GM18861 (cell line): ENCODE measurements at regions not wholly inside any gene's neighbourhood (a gene's known extent, or its start where the extent isn't known, plus 50 kb on each side); places are given as distances from the start of the nearest gene placed in this dataset.

Source experiments
- ATAC-seq: cut with Tn5 transposase; IDR thresholded peaks from one replicate; pipeline ENCODE4 v1.9.1; 2021; ENCODE audit not compliant: unreplicated experiment

GRCh38 chr3:18837137-18837755 is 311.1 kb upstream of the KCNH8 start:
- ATAC-seq = no peak

DNA sequence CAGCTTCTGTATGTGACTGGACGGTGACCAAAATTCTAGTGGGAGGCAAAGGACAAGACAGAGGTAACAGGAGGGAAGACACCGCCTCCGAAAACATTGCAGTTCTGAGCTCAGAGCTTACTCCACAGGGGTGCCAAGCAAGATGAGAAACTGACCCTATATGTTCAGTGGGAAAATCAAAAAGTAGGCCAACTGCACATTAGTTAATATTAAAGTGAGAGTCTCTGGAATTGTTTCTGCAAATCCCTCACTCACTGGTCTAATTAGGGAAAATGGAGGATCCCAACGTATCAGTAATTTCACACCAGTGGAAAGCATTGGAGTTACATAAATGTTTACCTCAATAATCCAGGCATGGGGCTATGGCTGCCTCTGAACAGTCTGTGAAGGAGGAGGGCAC is 313.3 kb upstream of the KCNH8 start:
- ATAC-seq = no peak

DNA sequence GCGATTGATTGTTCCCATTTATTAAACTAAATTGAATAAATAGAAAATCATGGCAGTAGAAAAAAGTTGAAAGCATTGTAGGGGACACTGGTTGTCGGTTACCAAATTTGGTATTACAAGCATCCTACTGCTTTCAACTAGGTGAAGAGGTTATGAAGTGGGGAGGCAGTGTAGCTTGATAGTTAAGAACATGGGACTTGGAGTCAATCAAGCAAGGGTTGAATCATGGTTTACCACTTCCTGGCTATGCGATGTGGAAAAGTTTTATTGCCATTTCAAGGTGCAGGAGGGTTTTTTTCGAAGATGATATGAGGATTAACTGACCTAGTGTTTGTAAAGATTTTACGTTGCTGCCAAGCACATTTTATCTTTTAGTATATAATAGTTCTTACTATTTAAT is 318.2 kb upstream of the KCNH8 start:
- no peak for ATAC-seq

DNA sequence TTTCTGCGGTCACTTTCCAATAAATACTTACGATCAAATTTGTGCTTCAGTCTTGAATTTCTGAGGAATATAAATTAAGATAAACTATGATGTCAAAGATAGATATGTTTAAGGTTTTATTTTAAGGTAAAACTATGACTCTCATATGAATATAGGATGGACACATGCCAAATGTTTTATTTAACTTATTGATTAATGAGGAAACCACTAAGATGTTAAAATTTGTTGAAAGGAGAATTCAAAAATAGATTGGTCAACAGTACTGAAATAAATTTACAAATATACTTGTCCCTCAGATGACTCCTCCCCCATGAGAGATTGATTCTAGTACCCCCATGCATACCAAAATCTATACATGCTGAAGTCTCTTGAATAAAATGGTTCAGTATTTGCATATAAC is 319.7 kb upstream of the KCNH8 start:
- no peak for ATAC-seq

DNA sequence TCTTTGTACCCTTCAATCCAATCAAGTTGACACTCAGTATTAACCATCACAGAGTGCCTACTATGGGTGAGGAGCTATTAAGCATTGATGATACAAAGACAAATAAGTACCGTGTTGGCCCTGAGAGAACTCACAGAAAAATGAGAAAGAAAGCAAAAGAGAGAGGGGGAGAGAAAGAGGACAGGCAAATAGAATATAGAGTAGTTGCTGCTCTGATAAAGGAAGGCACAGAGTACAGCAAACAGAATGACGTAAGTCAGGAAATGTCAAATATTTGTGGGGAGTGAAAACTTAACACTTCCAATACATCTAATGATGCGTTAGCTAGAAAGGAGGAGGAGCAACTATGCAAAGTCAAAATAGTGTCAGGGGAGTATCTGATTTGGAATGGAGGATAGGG is 320.6 kb upstream of the KCNH8 start:
- no peak for ATAC-seq

DNA sequence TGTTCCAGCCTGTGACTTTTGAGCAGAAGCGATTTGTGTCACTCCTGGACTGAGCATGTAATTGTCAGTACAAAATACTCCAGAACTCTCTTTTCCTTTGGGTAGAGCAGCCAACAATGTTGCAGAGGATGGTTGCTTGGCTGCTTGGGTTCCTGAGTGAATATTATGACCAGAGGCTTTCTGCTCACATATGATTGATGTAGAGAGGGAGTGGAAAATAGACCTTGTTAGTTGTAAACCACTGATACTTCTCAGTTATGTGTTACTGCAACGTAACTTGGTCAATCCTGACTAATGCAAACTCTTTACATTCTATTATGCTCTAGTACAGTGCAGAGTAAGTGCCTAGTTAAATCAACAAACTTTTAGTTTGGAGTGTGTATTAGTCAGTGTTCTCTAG is 322.6 kb upstream of the KCNH8 start:
- ATAC-seq = no peak

DNA sequence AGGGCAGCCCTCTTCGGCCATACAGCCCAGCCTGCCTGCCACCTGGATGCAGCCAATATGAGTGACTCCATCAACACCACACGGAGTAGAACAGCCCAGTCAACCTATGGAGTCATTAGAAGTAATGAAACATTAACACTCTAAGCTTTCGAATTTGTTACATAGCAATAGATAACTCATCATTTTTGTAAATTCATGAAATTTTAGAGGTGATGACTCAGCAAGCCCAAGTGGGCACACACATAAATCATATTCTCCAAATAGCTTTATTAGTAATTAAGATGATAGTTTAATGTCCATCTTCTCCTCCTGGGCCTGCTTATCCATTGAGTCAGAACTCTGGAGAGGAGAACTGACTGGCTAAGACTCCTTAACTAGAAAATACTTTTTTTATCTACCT is 335.0 kb upstream of the KCNH8 start:
- ATAC-seq = no peak

DNA sequence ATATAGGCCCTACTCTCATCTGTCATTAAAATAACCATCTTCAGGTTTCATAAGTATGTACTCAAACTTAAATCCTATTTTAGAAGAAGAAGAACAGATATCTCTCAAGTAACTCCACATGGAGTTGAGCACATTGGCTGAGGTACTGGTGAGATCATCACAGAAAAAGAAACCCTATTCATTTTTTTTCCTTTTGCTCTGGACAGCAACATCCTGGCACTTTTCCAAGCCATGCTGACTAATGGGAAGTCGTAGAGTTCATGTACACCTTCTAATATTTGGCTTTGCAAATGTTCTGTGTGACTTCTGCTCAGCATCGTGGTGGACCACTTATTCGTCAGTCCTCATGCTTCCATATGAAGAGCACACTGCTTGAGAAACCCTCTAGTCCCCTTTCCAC is 336.0 kb upstream of the KCNH8 start:
- ATAC-seq = no peak

DNA sequence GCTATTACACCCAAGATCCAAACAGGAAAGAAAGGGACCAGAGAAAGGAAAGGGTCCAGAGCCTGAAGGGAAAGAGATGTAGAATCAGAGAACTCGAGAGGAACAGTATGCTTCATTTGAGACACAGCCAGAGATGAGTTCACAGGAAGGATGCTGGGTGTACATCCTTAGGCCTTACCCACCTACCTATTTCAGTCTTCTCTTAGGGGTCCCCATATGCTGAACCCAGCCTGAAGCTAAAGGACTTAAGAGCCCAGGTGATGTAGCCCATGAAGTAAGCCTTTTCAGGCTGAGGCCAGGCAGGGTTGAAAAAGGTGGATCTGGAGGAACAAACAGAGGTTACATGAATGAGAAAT is 338.0 kb upstream of the KCNH8 start:
- no peak for ATAC-seq

DNA sequence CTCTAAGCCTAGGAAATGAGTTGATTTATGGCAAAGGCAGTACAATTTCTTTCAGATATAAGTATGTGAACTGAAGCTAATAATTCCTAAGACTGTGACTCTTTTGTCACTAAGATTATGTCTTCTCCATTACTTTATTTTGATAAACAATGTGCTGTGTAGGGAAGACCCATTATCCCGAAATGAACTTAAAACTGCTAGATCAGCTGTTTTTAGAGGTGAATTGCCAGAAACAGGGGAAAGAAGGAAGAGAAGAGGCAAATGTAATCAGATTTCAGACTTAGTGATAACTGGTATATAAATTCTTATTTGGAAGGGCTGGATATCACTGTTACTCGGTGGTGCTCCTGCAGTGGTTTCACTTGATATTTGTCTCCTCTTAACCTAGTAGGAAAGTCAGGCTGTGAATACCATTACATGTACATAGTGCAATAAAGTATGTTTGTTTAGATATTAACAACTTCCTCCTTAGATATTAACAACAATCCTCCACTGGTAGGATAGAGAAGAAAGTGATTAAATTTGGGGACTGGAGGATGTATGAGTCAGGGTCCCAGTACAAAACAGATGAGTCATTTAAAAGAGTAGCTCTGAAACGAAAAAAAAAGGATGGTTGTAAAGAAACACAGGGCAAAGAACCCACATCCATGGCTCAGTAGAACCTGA is 338.5 kb upstream of the KCNH8 start:
- ATAC-seq = no peak

- no peak for ATAC-seq
Observed at GRCh38 chr3:18808429-18808828, 339.9 kb upstream of the KCNH8 start.

DNA sequence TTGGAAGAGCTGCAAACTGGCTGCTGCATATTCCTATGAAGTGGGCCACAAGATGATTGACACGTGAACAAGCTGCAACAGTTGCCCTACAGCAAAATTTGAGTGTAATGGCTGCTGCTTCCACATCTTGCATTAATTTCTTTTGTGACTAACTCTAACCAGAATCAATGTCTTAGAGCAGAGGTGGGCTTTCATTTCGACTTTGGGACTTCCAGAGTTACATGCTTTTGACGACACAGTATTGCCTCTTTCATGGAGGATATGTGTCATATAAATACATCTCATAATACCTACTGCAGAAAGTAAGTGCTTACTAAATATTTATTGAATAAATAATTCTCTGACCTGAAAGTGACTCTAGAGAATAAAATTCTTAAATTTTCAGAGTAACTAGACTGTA is 340.7 kb upstream of the KCNH8 start:
- ATAC-seq = no peak

- ATAC-seq = no peak
Observed at GRCh38 chr3:18806633-18807032, 341.7 kb upstream of the KCNH8 start.

- ATAC-seq = no peak
Observed at GRCh38 chr3:18797378-18797777, 350.9 kb upstream of the KCNH8 start.

DNA sequence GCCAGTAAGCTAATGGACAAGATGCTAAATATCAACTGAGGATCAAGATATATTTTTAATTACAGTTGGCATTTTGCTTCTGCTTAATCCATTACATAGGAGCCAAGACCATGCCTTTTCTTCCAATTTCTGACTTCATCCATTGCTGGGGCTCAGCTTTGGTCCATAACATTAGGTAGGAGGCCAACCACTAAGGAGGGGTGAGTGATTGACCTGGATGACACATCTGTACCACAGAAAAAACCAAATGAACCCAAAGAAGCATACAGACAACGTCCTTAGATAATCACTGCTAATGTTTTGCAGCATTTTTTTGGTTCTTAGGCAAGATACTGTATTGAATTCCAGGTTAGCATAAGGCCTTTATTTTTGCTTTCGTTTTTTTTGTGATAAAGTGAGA is 353.2 kb upstream of the KCNH8 start:
- no peak for ATAC-seq

- ATAC-seq = no peak
Observed at GRCh38 chr3:18791752-18792151, 356.6 kb upstream of the KCNH8 start.

DNA sequence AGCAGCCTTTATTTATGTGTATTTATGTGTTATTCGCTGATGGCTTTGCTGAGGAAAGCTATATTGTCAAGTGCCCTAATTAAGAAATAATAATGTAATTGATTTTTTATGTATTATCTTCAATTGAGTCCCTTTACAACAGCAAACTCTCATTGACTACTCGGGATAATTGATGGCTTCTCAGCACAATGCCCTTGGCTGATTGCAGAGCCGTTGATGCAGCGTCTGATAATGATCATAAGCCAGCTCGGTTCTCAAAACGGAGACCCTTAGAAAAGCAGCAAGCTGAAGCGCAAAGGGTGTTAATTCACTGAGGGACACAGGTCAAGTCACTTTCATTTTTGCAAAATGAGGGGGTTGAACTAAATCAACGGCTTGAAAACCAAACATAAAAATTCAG is 357.1 kb upstream of the KCNH8 start:
- no peak for ATAC-seq

GRCh38 chr3:18790384-18790783 is 357.9 kb upstream of the KCNH8 start:
- ATAC-seq = no peak

DNA sequence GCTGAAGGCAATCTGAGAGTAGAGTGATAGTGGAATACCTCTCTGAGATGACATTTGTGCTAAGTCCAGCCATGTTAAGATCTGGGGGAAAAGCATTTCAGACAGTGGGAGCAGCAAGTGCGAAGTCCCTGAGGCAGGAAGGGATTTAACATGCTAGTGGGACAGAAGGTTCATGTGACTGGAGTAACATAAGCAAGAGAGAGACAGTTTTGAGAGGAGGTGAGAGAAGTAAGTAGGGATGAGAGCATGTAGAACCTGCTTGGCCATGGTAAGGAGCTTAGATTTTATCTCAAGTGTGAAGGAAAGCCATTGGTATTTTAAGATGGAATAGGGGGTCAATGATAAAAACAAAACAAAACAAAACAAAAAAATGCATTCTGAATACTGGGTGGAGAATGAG is 358.6 kb upstream of the KCNH8 start:
- no peak for ATAC-seq

DNA sequence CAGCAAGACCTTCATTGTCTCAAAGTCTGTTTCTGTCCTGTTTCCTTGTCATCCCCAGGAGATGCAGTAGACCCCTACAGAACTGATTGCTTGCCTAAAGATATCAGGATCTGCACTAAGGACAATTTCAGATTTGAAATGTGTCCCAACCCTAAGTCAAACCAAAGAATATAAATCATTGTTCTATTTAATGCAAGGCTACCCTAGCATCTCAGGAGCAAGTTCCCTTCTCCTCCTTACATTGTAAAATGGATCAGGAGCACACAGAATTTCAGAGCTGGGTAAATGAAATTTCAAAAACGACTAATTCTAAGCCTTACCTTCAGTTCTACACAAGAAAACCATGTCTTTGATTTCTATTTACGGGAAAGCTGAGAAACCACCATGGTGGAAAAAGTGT is 360.9 kb upstream of the KCNH8 start:
- ATAC-seq = no peak

DNA sequence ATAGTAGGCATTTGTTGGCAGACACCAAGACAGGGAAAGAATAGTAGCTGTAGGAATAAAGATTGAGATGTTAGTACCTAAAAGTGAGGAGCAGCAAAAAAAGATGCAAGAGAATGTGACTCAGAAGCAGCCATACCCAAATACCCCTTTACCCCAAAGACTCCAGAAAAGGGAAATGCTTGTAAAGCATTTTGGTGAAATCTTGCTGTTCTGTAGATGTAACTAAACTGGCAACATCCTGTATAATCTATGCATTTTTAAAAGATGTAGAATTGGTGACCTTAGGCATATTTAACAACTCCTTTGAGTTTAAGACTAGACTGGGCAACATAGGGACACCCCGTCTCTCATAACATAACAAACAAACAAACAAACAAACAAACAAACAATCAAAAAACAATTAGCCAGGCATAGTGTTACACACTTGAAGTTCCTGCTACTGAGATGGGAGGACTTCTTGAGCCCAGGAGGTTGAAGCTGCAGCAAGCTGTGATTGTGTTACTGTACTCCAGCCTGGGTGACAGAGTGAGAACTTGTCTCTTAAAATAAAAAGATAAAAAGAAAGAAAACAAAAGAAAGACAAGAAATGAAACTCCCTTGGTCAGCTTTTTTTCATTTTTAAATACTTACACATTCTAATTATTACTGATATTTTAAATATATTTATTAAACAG is 361.5 kb upstream of the KCNH8 start:
- ATAC-seq = no peak

GRCh38 chr3:18782191-18782590 is 357.1 kb upstream of the SATB1 start:
- ATAC-seq = no peak

DNA sequence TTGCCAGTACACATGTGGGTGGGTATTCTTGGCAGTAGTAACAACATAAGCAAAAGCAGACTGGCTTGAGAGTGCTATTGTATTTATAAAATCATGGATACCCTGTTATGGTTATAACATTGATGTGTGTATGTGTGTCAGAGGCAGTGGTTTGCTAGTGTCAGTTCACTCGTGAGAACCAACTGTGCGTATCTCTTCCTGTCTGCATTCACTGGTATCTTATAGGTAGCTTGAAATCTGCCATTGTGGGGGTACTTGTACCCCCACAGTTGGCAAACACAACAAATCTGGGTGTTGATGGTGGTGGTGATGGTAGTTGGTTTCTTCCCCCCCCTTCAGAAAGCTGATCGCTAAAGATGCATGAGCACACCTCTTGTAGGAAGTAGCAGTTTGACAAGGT is 355.8 kb upstream of the SATB1 start:
- no peak for ATAC-seq
